ENCODE measurements at regions not wholly inside any gene's neighbourhood (a gene's known extent, or its start where the extent isn't known, plus 50 kb on each side); places are given as distances from the start of the nearest gene placed in this dataset.
A peak's percentile ranks its signal among the peaks of the same experiment; 100 is the strongest.

GRCh38 chr5:68920888-68921287, 172.9 kb upstream of the SLC30A5 start:
- Histone ChIP-seq H3K9me3 (no peaks in the 10 kb centered on the region), H3K36me3 (no peaks in the 10 kb centered on the region), H3K27me3 (ENCODE audit: low read depth) (no peaks in the 10 kb centered on the region), H3K4me1 (no peaks in the 10 kb centered on the region), H3K4me3 (no peak overlapping the region), H3K27ac (no peak overlapping the region)
- no peak for TF ChIP-seq CTCF (IDR thresholded peaks at IDR 0.05)
- no peak for DNase-seq
- intact Hi-C loops (cut with DNase I), result no loop called here
- ATAC-seq, result peak in 1 of 2 donors; percentile 17

- H3K27me3 ChIP-seq (ENCODE audit: low read depth), result no peaks in the 10 kb centered on the region
- H3K27ac ChIP-seq, result no peak overlapping the region
- intact Hi-C loops (cut with DNase I), result no loop called here
- H3K36me3 ChIP-seq, result no peaks in the 10 kb centered on the region
- no peaks in the 10 kb centered on the region for H3K9me3 ChIP-seq
- H3K4me3 ChIP-seq, result no peak overlapping the region
- H3K4me1 ChIP-seq, result no peaks in the 10 kb centered on the region
- no peak for DNase-seq
- TF ChIP-seq CTCF (IDR thresholded peaks at IDR 0.05), result no peak
- ATAC-seq, result no peak
Observed at GRCh38 chr5:68922172-68922987, 171.4 kb upstream of the SLC30A5 start.

GRCh38 chr5:68924481-68925145, 169.2 kb upstream of the SLC30A5 start:
- Histone ChIP-seq H3K4me3 (no peak overlapping the region), H3K9me3 (no peaks in the 10 kb centered on the region), H3K4me1 (no peaks in the 10 kb centered on the region), H3K36me3 (no peaks in the 10 kb centered on the region), H3K27ac (no peak overlapping the region), H3K27me3 (ENCODE audit: low read depth) (no peaks in the 10 kb centered on the region)
- ATAC-seq, result peak; percentile 29 to 49
- intact Hi-C loops (cut with DNase I), result no loop called here
- no peak for TF ChIP-seq CTCF (IDR thresholded peaks at IDR 0.05)
- no peak for DNase-seq

- no peak for DNase-seq
- TF ChIP-seq CTCF (IDR thresholded peaks at IDR 0.05), result no peak
- Histone ChIP-seq H3K27me3 (ENCODE audit: low read depth) (no peaks in the 10 kb centered on the region), H3K36me3 (no peaks in the 10 kb centered on the region), H3K4me1 (no peaks in the 10 kb centered on the region), H3K4me3 (no peak overlapping the region), H3K27ac (no peak overlapping the region), H3K9me3 (peaks cover 6% of the 10 kb centered on the region)
- no peak for ATAC-seq
- intact Hi-C loops (cut with DNase I), result no loop called here
Observed at GRCh38 chr5:68928617-68929302, 165.1 kb upstream of the SLC30A5 start.

GRCh38 chr5:68930139-68930538, 163.7 kb upstream of the SLC30A5 start:
- intact Hi-C loops (cut with DNase I), result no loop called here
- Histone ChIP-seq H3K27ac (no peak overlapping the region), H3K9me3 (peaks cover 6% of the 10 kb centered on the region), H3K4me1 (no peaks in the 10 kb centered on the region), H3K27me3 (ENCODE audit: low read depth) (no peaks in the 10 kb centered on the region), H3K4me3 (no peak overlapping the region), H3K36me3 (no peaks in the 10 kb centered on the region)
- DNase-seq (no peak), ATAC-seq (peak in 1 of 2 donors; percentile 24)
- TF ChIP-seq CTCF (IDR thresholded peaks at IDR 0.05), result no peak

All from lower lobe of right lung (tissue), 2 donors.